SU-DHL-6 (cell line): ENCODE measurements at regions not wholly inside any gene's neighbourhood (a gene's known extent, or its start where the extent isn't known, plus 50 kb on each side); places are given as distances from the start of the nearest gene placed in this dataset.
"Not testable (repeated sequence)": the region's sequence is repeated elsewhere in the genome, so short reads cannot be mapped to it uniquely, and the experiment has no call there.

Experiments used
- H2AFZ ChIP-seq: fragments of 200-600 bp; sonication (generic); 2 replicates; pipeline ENCODE4 v1.6.1; 2014; ENCODE audit warnings: low read depth, mild to moderate bottlenecking, moderate library complexity, mixed read lengths, antibody characterized with exemption, low read length; ENCODE audit not compliant: severe bottlenecking
- H3F3A ChIP-seq: fragments of 200-600 bp; shearing (Covaris generic); 2 replicates; pipeline ENCODE4 v1.6.0; 2016; ENCODE audit warnings: antibody characterized with exemption, mild to moderate bottlenecking; ENCODE audit not compliant: insufficient read depth
- H3K27ac ChIP-seq: fragments of 200-600 bp; sonication (generic); 2 replicates; pipeline ENCODE4 v1.5.1; 2016; ENCODE audit warnings: low read depth, mild to moderate bottlenecking, low read length, moderate library complexity, mixed read lengths
- H3K27me3 ChIP-seq: fragments of 200-600 bp; sonication (generic), shearing (Covaris generic); 2 replicates; pipeline ENCODE4 v1.6.0; 2014; ENCODE audit warnings: mild to moderate bottlenecking, low read length
- H3K36me3 ChIP-seq: fragments of 200-600 bp; sonication (generic); 2 replicates; pipeline ENCODE4 v1.6.1; 2014; ENCODE audit warnings: mild to moderate bottlenecking, low read length, mixed read lengths
- H3K4me2 ChIP-seq: fragments of 300-600, 200-600 bp; shearing (Covaris generic), sonication (generic); 2 replicates; pipeline ENCODE4 v1.6.0; 2014; ENCODE audit warnings: low read length, low read depth, mild to moderate bottlenecking; ENCODE audit not compliant: poor library complexity, severe bottlenecking
- H3K4me3 ChIP-seq: fragments of 200-600 bp; sonication (generic); 2 replicates; pipeline ENCODE4 v1.5.1; 2014; ENCODE audit warnings: antibody characterized with exemption, low read length, mild to moderate bottlenecking, mixed read lengths; ENCODE audit not compliant: insufficient read depth, poor library complexity, severe bottlenecking
- H3K79me2 ChIP-seq: fragments of 200-600 bp; sonication (generic); 2 replicates; pipeline ENCODE4 v1.6.1; 2014; ENCODE audit warnings: mild to moderate bottlenecking, low read length, moderate library complexity; ENCODE audit not compliant: insufficient read depth
- H3K9ac ChIP-seq: fragments of 200-600 bp; sonication (generic); 2 replicates; pipeline ENCODE4 v1.7.0; 2014; ENCODE audit warnings: mild to moderate bottlenecking, low read length
- H3K9me2 ChIP-seq: fragments of 200-600 bp; sonication (generic); replicated peaks from 2 replicates; pipeline ENCODE4 v1.6.1; 2014; ENCODE audit warnings: low read length; ENCODE audit not compliant: insufficient read depth
- H3K9me3 ChIP-seq: fragments of 200-600 bp; sonication (generic); 2 replicates; pipeline ENCODE4 v1.6.1; 2014; ENCODE audit warnings: low read length, mixed read lengths; ENCODE audit not compliant: insufficient read depth
- H4K20me1 ChIP-seq: fragments of 200-600 bp; sonication (generic); 2 replicates; pipeline ENCODE4 v1.6.1; 2014; ENCODE audit warnings: low read depth, mild to moderate bottlenecking, antibody characterized with exemption, low read length, moderate library complexity, mixed read lengths
- CTCF ChIP-seq: fragments of 200-600 bp; sonication (generic); IDR thresholded peaks from one replicate; pipeline ENCODE4 v1.5.1; 2017; ENCODE audit warnings: antibody characterized with exemption, mild to moderate bottlenecking, low read length, moderate library complexity; ENCODE audit not compliant: insufficient read depth, poor library complexity, severe bottlenecking
- EZH2phosphoT487 ChIP-seq: fragments of 200-600 bp; sonication (generic), shearing (Covaris generic); conservative IDR thresholded peaks from 2 replicates; pipeline ENCODE4 v1.6.1; 2018; ENCODE audit warnings: mild to moderate bottlenecking, antibody characterized with exemption, low read length, moderate library complexity, mixed read lengths

- Histone ChIP-seq H3K27ac (no peak overlapping the region), H3F3A (no peaks in the 10 kb centered on the region), H3K9me2 (no peaks in the 10 kb centered on the region), H3K79me2 (no peaks in the 10 kb centered on the region), H3K27me3 (no peaks in the 10 kb centered on the region), H3K9ac (no peak overlapping the region), H3K4me3 (no peak overlapping the region), H3K36me3 (no peaks in the 10 kb centered on the region), H2AFZ (no peak overlapping the region), H4K20me1 (no peaks in the 10 kb centered on the region), H3K4me2 (no peak overlapping the region), H3K9me3 (no peaks in the 10 kb centered on the region)
- TF ChIP-seq CTCF (no peak), EZH2phosphoT487 (no peak)
Observed at GRCh38 chr7:142450695-142451094, 192.8 kb upstream of the PRSS58 start.

GRCh38 chr7:142450206-142450605, 192.3 kb upstream of the PRSS58 start:
- Histone ChIP-seq H2AFZ (no peak overlapping the region), H3F3A (no peaks in the 10 kb centered on the region), H4K20me1 (no peaks in the 10 kb centered on the region), H3K9ac (no peak overlapping the region), H3K4me3 (no peak overlapping the region), H3K9me3 (no peaks in the 10 kb centered on the region), H3K9me2 (no peaks in the 10 kb centered on the region), H3K27me3 (no peaks in the 10 kb centered on the region), H3K79me2 (no peaks in the 10 kb centered on the region), H3K36me3 (no peaks in the 10 kb centered on the region), H3K4me2 (no peak overlapping the region), H3K27ac (no peak overlapping the region)
- TF ChIP-seq EZH2phosphoT487 (no peak), CTCF (no peak)

GRCh38 chr7:142448857-142449256, 191.0 kb upstream of the PRSS58 start:
- not testable (repeated sequence) for H3K36me3 ChIP-seq, H3K9me2 ChIP-seq, H3K4me2 ChIP-seq, H3F3A ChIP-seq, H2AFZ ChIP-seq, H4K20me1 ChIP-seq, H3K9ac ChIP-seq, H3K27ac ChIP-seq, H3K9me3 ChIP-seq, H3K4me3 ChIP-seq, H3K79me2 ChIP-seq, H3K27me3 ChIP-seq

- H2AFZ ChIP-seq: no peak overlapping the region
- no peaks in the 10 kb centered on the region for H3K9me2 ChIP-seq
- no peaks in the 10 kb centered on the region for H3K36me3 ChIP-seq
- H3K9me3 ChIP-seq: no peaks in the 10 kb centered on the region
- TF ChIP-seq CTCF (no peak), EZH2phosphoT487 (no peak)
- no peaks in the 10 kb centered on the region for H3K27me3 ChIP-seq
- no peaks in the 10 kb centered on the region for H3K79me2 ChIP-seq
- no peak overlapping the region for H3K9ac ChIP-seq
- H3K4me2 ChIP-seq: no peak overlapping the region
- H3F3A ChIP-seq: no peaks in the 10 kb centered on the region
- H3K27ac ChIP-seq: no peak overlapping the region
- no peak overlapping the region for H3K4me3 ChIP-seq
- no peaks in the 10 kb centered on the region for H4K20me1 ChIP-seq
Observed at GRCh38 chr7:142447762-142448161, 189.9 kb upstream of the PRSS58 start.
